ENCODE measurements at regions not wholly inside any gene's neighbourhood (a gene's known extent, or its start where the extent isn't known, plus 50 kb on each side); places are given as distances from the start of the nearest gene placed in this dataset.
"Not testable (repeated sequence)": the region's sequence is repeated elsewhere in the genome, so short reads cannot be mapped to it uniquely, and the experiment has no call there.

GRCh38 chr7:73193991-73194390 is 108.2 kb upstream of the SPDYE9 start:
- H3K9me1 ChIP-seq (ENCODE audit: insufficient read depth, low read length); H3K9me3 ChIP-seq (ENCODE audit: control insufficient read depth, insufficient read depth, low read length); H2AFZ ChIP-seq (replicated peaks; ENCODE audit: low read length, poor library complexity); H3K4me1 ChIP-seq (ENCODE audit: control insufficient read depth, insufficient read depth, low read length); H3K14ac ChIP-seq (replicated peaks; ENCODE audit: low read depth, low read length); H3K27ac ChIP-seq (ENCODE audit: insufficient read depth, low read length); H3K4ac ChIP-seq (ENCODE audit: low read depth, low read length); intact Hi-C loops (cut with micrococcal nuclease); H3K18ac ChIP-seq (ENCODE audit: low read depth, low read length); dilution Hi-C loops (cut with HindIII; ENCODE audit: low sequenced_read_pairs, unreplicated experiment); CTCF ChIA-PET; H2BK120ac ChIP-seq (ENCODE audit: low read depth, low read length); POLR2A ChIA-PET (ENCODE audit: unreplicated experiment); BruUV-seq (replicated peaks); H3K56ac ChIP-seq (ENCODE audit: extremely low read depth, insufficient read depth, low read length); H2BK20ac ChIP-seq (ENCODE audit: low read depth, low read length); H3K23ac ChIP-seq (ENCODE audit: low read depth, low read length); H4K20me1 ChIP-seq (ENCODE audit: insufficient read depth, low read length); in situ Hi-C loops (cut with MboI; ENCODE audit: low sequenced_read_pairs); DNase-seq; H4K8ac ChIP-seq (ENCODE audit: low read depth in 2 of 2, low read length in 2 of 2); H3K79me1 ChIP-seq (ENCODE audit: low read depth in 1 of 2, low read length in 2 of 2); H2BK15ac ChIP-seq (ENCODE audit: low read depth, low read length); H3K4me2 ChIP-seq (ENCODE audit: low read depth, low read length); H4K91ac ChIP-seq (ENCODE audit: insufficient read depth, low read depth, low read length); H3K9ac ChIP-seq (ENCODE audit: low read depth, low read length); H3K4me3 ChIP-seq (ENCODE audit: insufficient read depth, low read depth, low read length); H2BK5ac ChIP-seq (ENCODE audit: low read depth, low read length, poor library complexity, severe bottlenecking); ATAC-seq (ENCODE audit: low read depth); H3K27me3 ChIP-seq (ENCODE audit: control insufficient read depth, insufficient read depth, low read length); H4K5ac ChIP-seq (ENCODE audit: low read depth, low read length); H2AK9ac ChIP-seq (replicated peaks; ENCODE audit: low read depth, low read length, poor library complexity); H3K36me3 ChIP-seq (ENCODE audit: control insufficient read depth, insufficient read depth, low read length); H2AK5ac ChIP-seq (ENCODE audit: low read depth, low read length): not testable (repeated sequence)
- WGBS, 2 experiments (ENCODE audit: extremely low coverage in 2 of 2, insufficient read length in 1 of 2), result no CpG with 5 or more reads among the region's 10 CpGs

- H3K23ac ChIP-seq (ENCODE audit: low read depth, low read length); H3K4ac ChIP-seq (ENCODE audit: low read depth, low read length); H3K18ac ChIP-seq (ENCODE audit: low read depth, low read length); H3K4me3 ChIP-seq (ENCODE audit: insufficient read depth, low read depth, low read length); DNase-seq; H4K20me1 ChIP-seq (ENCODE audit: insufficient read depth, low read length); H3K4me2 ChIP-seq (ENCODE audit: low read depth, low read length); dilution Hi-C loops (cut with HindIII; ENCODE audit: low sequenced_read_pairs, unreplicated experiment); H3K9ac ChIP-seq (ENCODE audit: low read depth, low read length); POLR2A ChIA-PET (ENCODE audit: unreplicated experiment); H4K8ac ChIP-seq (ENCODE audit: low read depth in 2 of 2, low read length in 2 of 2); H3K4me1 ChIP-seq (ENCODE audit: control insufficient read depth, insufficient read depth, low read length); H2AK9ac ChIP-seq (replicated peaks; ENCODE audit: low read depth, low read length, poor library complexity); in situ Hi-C loops (cut with MboI; ENCODE audit: low sequenced_read_pairs); H4K5ac ChIP-seq (ENCODE audit: low read depth, low read length); H2BK120ac ChIP-seq (ENCODE audit: low read depth, low read length); H2BK15ac ChIP-seq (ENCODE audit: low read depth, low read length); H3K9me3 ChIP-seq (ENCODE audit: control insufficient read depth, insufficient read depth, low read length); H2BK5ac ChIP-seq (ENCODE audit: low read depth, low read length, poor library complexity, severe bottlenecking); H2AK5ac ChIP-seq (ENCODE audit: low read depth, low read length); H3K56ac ChIP-seq (ENCODE audit: extremely low read depth, insufficient read depth, low read length); H3K14ac ChIP-seq (replicated peaks; ENCODE audit: low read depth, low read length); H3K9me1 ChIP-seq (ENCODE audit: insufficient read depth, low read length); H3K36me3 ChIP-seq (ENCODE audit: control insufficient read depth, insufficient read depth, low read length); intact Hi-C loops (cut with micrococcal nuclease); CTCF ChIA-PET; H3K79me1 ChIP-seq (ENCODE audit: low read depth in 1 of 2, low read length in 2 of 2); H3K27me3 ChIP-seq (ENCODE audit: control insufficient read depth, insufficient read depth, low read length); H2BK20ac ChIP-seq (ENCODE audit: low read depth, low read length); H2AFZ ChIP-seq (replicated peaks; ENCODE audit: low read length, poor library complexity): not testable (repeated sequence)
- peak; percentile 66 for ATAC-seq (ENCODE audit: low read depth)
- no CpG with 5 or more reads among the region's 9 CpGs for WGBS, 2 experiments (ENCODE audit: extremely low coverage in 2 of 2, insufficient read length in 1 of 2)
- 0 out of 2 replicates have a peak overlapping the region, but pooled peaks have one; percentile 49 for H4K91ac ChIP-seq (ENCODE audit: insufficient read depth, low read depth, low read length)
- peak overlapping the region; percentile 90; the same call in 1 of the 2 replicates for H3K27ac ChIP-seq (ENCODE audit: insufficient read depth, low read length)
- BruUV-seq (replicated peaks), result TSS peak; percentile 77
Measured at GRCh38 chr7:73190483-73191155, 104.8 kb upstream of the SPDYE9 start.

Measured in IMR-90 (cell line).